ENCODE measurements at regions not wholly inside any gene's neighbourhood (a gene's known extent, or its start where the extent isn't known, plus 50 kb on each side); places are given as distances from the start of the nearest gene placed in this dataset.

DNA sequence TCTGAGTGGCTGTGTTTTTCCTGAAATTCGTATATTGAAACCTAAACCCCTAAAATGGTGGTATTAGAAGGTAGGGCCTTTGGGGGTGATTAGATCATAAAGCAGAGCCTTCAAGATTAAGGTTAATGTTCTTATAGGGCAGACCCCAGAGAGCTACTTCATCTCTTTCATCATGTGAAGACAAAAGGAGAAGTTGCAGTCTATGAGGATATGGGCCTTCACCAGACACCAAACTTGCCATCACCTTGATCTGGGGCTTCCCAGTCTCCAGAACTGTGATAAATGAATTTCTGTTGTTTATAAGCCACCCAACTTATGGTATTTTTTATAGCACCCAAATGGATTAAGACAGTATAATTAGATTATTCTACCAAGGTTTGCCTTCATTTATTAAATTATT, 275.0 kb upstream of the ATP2B1 start:
- TF ChIP-seq, protein P1, sequence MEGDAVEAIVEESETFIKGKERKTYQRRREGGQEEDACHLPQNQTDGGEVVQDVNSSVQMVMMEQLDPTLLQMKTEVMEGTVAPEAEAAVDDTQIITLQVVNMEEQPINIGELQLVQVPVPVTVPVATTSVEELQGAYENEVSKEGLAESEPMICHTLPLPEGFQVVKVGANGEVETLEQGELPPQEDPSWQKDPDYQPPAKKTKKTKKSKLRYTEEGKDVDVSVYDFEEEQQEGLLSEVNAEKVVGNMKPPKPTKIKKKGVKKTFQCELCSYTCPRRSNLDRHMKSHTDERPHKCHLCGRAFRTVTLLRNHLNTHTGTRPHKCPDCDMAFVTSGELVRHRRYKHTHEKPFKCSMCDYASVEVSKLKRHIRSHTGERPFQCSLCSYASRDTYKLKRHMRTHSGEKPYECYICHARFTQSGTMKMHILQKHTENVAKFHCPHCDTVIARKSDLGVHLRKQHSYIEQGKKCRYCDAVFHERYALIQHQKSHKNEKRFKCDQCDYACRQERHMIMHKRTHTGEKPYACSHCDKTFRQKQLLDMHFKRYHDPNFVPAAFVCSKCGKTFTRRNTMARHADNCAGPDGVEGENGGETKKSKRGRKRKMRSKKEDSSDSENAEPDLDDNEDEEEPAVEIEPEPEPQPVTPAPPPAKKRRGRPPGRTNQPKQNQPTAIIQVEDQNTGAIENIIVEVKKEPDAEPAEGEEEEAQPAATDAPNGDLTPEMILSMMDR (IDR thresholded peaks at IDR 0.05; ENCODE audit: low read length): no peak
- TF ChIP-seq EZH2phosphoT487 (IDR thresholded peaks at IDR 0.05; ENCODE audit: low read length): no peak
